HCEC 1CT (cell line): ENCODE measurements at regions not wholly inside any gene's neighbourhood (a gene's known extent, or its start where the extent isn't known, plus 50 kb on each side); places are given as distances from the start of the nearest gene placed in this dataset.
A peak's percentile ranks its signal among the peaks of the same experiment; 100 is the strongest.
"Not testable (repeated sequence)": the region's sequence is repeated elsewhere in the genome, so short reads cannot be mapped to it uniquely, and the experiment has no call there.

Source experiments
- DNase-seq: peaks from one replicate; pipeline ENCODE4 v3.0.0-alpha.2; 2017

DNA sequence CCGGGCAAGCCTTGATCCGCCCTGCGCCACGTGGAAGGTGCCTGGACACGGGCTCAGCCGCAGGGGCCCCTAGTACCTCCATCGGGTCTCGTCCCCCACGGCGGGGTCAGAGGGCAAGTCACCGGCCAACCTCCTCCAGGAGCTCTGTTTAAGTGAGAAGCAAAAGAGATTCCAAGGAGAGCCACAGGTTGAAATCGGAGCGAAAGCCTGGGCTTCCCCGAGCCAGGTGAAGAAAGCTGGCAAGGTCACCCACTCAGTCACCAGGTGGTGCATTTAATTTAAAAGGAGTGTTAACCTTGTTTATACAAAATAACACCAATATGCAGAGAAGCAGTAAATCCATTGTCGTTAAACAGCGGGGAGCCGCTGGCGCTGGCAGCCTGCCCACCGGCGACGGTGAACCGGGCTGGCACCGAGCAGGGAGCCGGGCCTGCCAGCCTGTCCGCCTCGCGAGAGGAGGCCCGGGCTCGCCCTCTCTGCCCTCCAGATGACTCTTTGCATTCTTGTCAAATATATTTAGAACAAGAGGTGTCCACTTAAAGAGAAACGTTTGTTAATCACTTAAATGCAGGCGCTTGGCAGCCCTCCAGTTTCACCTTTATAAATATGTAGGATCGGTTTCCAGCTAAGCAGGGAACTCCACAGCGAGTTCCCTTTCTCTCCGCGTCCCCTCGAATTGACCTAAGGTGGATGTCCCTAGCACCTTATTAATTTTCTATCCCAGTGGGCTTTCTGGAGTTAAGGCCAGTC is 277.3 kb upstream of the NR2F2 start:
- DNase-seq, result no peak

DNA sequence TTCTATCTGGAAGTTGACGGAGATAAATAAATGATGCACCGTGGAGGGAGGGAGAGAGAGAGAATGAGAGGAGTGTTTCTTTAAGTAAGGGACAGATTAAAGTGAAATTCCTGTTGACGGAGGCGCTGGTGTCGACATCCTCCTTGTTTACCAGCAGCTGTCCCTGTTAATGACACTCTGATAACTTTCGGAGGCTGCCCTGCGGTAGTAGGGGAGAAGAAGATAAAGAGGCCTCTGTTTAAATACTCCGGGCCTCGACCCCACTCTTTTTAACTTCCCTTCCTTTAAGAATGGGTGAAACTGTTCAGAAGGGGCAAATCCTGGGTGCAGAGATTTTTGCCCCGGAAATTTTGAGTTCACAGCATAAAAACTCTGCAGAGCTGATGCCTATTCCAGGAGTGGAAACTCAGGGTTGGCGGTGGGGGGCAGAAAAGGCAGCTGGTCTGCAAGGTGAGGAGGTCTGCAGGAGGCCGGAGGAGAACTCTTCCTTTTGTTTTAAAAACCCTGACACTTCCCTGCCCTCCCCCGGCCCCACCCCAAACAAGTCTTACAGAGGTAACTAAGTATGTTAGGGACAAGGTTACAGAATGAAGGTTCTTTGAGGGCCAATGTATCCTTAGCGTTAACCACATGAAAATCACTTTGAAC is 276.6 kb upstream of the NR2F2 start:
- DNase-seq, result no peak

DNA sequence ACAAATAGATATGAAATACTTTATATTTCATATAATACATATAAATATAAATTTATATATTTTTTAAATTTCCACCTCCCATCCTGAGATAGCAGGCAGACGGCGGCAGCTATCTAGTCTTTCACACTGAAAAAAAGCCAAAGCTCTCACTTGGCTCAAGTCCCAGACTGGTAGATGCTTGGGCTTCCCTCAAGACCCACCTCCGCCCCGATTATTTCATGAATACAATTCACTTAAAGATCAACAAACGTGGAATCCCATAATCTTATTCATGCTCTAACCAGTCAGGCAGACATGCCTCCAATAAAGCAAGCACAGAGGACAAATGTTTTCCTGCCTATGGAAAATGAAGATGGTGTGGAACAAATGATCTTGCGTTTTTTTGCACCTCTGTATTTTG is 275.9 kb upstream of the NR2F2 start:
- no peak for DNase-seq

DNA sequence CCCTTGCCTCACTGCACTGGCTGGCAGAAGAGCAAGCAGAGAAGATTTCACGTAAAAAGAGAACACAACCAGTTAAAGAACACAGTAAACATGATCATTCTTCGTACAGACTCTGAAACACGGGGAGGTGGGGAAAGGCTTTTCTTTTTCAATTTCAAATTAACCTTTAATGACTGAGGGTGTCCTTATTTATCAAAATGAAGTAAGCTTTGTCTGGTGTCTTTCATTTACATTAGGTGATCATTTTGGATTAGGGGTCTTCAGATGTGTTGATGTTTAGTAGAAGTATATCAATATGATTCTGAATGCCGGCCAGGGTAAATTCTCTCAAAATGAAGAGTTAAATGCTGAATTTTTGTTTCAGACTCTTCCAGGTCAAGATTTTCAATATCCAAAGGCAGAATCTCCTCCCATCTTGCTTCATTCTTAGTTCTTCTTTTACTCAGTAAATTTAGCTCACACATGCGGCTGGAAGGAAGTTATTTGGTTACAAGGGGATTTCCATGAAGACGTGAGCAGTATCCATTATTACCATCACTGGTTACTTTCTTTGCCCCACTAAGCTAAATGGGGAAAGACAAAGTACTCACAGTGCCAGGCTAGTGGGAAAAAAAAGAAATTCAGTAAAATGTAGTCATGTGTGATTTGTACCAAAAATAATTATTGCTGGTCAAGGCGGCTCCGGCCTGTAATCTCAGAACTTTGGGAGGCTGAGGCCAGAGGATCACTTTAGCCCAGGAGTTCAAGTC is 272.2 kb upstream of the NR2F2 start:
- no peak for DNase-seq

DNA sequence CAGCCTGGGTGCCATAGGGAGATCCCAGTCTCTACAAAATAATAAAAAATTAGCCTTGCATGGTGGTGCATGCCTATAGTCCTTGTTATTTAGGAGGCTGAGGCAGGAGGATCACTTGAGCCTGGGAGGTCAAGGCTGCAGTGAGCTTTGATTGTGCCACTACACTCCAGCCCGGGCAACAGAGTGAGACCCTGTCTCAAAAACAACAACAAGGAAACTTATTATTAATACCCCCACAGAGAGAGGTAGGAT is 271.7 kb upstream of the NR2F2 start:
- DNase-seq, result not testable (repeated sequence)

DNA sequence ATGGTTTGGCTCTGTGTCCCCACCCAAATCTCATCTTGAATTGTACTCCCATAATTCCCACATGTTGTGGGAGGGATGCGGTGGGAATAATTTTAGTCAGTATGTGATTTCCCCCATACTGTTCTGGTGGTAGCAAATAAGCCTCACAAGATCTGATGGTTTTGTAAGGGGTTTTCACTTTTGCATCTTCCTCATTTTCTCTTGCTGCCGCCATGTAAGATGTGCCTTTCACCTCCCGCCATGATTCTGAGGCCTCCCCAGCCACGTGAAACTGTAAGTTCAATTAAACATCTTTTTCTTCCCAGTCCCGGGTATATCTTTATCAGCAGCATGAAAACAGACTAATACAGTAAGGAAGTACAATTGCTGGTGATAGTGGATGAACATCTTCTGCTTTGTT is 269.9 kb upstream of the NR2F2 start:
- DNase-seq, result not testable (repeated sequence)

DNA sequence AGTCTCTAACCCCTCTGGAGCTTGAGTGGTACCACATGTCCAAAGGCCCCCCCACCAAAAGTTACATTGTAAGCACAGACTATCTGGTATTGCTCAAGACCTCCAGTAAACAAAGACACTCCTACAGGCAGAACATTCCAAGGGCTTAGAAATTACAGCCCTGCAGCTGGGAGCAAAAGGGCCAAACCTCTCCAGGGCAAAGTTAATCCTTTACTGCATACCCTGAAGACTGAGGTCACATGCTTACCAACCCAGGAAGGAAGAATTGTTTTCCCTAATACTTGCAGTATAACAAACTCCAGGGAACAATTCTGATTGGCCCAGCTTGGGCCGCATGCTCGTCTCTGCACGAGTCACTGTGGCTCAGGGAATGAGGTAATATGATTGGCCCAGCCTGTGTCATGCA is 266.1 kb upstream of the NR2F2 start:
- peak; percentile 66 for DNase-seq

DNA sequence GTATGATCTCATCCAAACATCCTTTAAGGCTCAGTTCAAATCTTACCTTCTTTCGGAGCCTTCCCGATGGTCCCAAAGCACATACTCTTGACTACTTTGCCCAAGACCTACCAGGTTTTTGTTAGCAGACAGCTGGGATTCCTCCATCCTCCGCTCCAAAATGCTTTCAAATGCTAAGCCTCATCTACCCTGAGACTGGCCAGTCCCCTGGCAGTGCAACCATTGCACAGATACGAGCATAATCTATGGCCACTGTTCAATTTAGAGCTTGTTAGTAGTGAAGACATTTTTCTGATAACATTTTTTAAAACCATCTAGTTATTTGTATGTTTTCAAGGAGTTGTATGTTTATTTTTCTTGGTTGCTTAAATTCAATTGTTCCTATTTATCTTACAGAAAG is 264.4 kb upstream of the NR2F2 start:
- no peak for DNase-seq

DNA sequence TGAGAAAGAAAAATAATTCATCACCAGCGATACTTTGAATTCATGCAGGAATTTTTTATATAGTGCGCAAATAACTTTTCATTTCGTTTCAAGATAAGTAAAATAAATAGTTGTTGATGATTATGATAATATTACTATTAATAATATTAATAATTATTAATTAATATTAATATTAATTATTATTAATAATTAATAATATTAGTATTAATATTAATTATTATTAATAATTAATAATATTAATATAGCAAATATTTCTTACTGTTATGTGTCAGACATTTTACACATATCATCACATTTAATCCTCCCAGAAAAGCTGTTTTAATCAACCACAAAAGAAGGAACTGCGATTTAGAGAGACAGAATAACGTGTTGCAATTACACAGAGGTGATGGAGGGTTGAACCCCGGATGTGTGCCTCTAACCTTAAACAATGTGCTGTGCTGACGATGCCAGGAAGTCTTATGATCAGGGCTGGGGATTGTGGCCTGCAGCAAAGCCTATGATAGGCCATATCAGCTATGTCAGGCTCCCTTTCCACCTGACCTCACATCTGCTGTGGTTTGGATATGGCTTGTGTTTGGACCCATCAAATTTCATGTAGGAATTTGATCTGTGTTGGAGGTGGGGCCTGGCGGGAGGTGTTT is 263.5 kb upstream of the NR2F2 start:
- no peak for DNase-seq

DNA sequence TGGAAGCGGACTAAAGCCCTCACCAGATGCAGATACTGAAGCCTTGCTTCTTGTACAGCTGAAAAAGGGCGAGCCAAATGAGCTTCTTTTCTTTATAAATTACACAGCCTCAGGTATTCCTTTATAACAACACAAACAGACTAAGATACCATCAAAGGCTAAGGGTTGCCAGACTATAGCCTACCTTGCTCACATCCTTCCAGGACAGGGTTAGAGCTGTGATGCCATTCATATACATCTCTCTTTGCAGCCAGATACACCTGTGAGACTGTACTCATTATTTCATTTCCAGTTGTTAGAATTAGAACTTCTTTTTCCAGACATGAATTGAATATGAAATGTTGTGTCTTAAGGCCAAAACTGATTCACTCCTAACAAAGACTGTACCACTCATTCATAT is 262.8 kb upstream of the NR2F2 start:
- no peak for DNase-seq

DNA sequence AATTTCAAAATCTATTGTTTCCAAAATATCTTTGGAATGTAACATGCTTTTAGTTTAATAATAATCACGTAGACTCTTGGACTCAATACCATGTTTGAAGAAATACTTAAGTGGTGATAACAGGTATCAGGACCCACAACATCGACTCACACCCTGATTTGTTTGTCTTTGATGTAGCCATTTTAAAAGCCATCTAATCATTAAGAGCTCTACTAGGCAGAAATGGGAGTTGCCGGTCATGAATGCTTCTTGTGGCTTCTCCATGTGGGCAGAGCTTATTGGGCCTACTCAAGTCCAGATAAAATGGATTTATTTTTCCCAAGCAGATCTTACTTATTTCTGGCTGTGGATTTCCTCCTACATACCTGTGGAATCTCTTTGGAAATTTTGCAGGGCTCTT is 261.6 kb upstream of the NR2F2 start:
- DNase-seq, result no peak

DNA sequence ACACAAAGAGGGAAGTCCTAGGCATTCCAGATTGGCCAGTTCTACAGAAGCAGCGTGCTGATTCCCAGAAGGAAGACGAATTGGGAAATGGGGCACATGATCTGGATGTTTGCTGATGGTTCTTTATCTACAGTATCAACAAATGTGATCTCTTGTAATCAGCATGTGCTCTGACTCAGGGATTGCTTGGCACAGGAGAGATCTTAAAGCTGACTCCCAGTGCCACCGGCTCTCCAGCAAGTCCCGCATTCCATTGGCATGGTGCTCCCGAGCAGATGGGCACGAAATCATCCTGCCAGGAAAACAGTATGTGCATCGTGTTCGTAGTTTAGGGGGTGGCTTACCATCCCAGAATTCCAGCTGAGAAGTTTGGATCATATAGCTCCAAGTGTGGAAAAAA is 259.9 kb upstream of the NR2F2 start:
- no peak for DNase-seq

DNA sequence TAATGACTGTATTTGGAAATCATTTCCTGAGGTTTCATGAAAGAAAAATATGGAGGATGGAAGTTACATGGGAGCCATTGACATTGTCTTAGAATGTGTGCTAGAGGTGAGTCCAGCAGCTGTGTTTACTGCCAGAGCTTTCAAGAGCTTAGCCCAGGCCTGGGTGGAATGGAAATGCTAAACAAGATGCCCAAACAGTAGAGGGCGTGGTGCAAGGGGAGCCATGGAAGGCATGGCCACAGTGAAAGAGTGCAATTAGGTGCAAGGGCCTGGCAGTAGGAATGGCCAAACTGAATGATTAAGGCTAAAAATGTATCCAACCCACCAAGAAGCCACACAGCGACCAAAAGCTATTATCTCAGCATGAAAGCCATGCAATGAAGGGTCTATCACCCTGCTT is 257.7 kb upstream of the NR2F2 start:
- no peak for DNase-seq

DNA sequence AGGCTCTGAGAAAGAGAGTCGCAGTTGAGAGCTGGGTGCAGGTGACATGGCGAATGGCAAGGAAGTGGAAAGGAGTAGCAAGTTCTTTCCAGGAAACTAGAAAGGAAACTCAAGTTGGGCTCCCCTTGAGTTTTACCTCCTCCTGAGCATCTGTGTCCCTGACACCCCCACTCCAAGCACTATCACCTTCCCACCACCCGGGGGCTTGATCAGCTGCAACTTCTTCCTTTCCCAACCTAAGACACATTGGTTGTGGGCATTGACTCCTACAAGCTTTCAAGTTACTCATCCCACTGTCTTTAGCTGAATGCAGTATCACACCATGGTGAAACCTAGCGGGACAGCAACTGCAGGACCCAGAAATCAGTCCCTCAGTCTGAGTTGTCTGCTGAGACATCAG is 256.6 kb upstream of the NR2F2 start:
- DNase-seq, result no peak

DNA sequence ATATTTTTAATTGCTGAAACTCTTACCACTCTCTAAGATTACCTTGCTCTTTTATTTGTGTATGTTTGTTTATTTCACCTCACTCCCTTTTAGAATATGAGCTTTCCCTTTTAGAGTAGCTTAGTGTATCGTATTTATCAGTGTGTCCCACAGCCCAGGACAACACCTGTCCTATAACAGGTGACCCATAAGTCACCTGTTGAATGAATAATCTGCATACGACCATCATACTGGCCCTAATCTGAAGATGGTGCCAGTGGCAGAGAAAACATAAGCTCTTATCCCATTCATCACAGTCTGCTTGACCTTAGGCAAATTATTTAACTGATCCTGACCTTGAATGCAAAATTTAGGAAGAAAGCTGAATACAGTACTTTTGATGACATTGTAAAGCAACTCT is 254.6 kb upstream of the NR2F2 start:
- DNase-seq, result no peak

DNA sequence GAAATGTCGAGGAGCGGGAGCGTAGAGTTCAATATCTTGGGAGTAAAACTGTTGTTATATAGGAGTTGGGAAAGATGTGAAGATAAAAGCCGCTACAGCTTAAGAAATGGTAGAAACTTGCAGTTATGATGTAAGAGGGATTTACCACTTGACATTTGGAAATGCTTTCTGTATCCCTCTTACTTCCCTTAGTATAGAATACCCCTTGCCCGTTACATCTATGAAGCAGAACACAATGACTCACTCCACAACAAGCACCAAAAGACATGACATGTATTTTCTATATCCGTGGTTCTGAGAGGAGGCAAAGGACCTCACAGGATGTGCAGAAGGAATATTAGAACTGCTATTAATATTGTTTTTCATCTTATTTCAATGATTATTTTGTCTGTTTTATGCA is 254.2 kb upstream of the NR2F2 start:
- DNase-seq, result no peak

DNA sequence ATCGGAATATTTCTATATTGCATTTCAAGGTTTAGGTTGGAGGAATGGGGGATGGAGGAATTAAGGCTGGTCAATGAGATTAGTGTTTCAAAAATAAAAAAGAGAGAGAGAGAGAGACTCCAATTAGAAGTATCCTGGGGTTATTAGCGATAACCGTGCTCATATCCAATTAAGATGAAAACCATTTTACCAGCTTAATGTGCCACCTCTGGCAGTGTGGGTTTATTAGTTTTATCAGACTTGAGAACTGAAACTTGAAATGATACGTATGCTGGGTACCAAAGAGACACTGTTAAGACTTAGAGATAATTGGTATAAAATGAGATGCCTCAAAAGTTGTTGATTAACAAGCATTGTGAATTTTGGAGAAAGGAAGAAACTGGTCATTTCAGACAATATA is 251.5 kb upstream of the NR2F2 start:
- no peak for DNase-seq

DNA sequence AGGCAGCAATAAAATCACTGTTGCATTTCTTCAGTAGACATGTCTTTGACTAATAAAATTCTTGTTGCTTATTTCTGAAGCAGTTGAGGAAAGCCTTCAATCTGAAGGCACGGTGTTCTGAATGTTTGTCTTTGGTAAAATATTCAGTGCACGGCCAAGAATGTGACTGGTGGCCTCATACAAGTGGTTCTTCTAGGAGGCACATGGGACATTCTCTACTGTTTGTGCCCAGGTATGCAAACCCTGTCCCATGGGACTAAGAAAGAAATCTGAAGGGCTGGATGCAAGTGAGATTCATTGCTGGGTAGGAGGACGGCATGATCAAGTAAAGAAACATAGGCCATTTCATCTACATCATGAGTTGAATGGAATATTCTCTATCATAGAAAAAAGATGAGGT is 250.6 kb upstream of the NR2F2 start:
- DNase-seq, result no peak

DNA sequence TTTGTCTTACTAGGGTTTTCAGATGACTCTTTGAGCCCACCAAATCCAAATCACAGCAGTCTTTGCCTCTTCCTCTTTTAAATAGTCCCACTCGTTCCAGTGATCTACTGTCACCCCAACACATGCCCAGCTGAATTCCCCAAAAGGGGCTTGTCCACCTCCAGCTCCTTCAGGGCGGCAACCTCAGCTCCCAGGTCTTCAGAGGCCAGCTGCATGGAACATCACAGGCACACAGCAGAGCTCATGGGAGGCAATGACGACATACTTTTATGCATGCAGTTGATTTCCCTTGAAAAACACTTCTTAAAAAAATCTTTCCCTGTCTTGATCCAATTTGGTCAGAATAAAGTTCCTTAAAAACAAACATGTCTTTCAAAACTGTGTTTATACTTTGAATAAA is 244.3 kb upstream of the NR2F2 start:
- DNase-seq, result no peak

DNA sequence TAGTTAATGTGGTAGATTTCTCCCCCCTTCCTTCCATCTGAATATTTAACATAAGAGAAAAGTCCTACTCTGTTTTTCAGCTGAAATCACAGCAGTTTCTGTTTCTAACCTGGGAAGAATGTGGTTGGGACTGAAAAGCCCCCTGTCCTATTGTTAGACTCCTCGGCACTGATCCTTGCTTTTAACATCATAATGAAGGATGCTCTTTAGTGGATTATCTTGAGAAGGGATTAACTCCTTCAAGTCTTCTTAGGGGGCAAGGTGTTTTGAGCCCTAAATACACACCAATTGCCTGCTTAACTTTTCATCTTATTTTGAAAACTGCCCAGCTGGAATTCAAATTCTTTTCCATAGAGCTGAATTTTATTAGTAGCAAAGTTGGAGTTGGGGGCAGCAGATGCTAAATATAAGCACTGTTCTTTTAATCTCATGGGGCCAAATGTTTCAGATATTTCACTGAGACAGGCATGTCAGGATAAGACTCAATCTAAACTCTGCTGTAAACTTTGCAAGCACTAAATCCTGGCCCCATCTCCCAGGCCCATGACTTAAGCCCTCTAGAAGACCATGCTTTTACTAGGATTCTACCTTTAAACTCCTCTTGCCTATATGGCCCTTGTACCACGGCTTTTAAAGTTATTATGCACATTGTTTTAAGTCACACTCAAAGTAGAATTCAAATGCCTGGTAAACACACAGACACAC is 243.2 kb upstream of the NR2F2 start:
- no peak for DNase-seq

DNA sequence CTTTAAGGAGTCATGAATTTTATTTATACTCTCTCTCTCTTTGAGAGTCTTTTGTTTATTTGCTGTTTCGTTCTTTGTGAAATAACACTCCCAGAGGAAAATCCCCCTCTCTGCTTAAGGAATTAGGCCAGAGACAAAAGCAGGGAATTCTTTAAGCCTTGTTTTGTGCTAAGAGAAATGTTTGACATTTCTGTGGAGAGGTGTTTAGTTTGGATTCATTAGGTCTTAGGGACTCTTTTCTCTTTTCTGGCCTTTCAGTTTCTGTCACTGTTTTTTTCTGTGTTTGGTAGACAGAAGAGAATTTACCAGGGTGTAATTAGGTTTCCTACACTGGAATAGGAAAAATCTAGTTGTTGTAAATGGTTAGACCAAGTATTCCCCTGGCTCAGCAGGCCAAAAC is 241.8 kb upstream of the NR2F2 start:
- no peak for DNase-seq

DNA sequence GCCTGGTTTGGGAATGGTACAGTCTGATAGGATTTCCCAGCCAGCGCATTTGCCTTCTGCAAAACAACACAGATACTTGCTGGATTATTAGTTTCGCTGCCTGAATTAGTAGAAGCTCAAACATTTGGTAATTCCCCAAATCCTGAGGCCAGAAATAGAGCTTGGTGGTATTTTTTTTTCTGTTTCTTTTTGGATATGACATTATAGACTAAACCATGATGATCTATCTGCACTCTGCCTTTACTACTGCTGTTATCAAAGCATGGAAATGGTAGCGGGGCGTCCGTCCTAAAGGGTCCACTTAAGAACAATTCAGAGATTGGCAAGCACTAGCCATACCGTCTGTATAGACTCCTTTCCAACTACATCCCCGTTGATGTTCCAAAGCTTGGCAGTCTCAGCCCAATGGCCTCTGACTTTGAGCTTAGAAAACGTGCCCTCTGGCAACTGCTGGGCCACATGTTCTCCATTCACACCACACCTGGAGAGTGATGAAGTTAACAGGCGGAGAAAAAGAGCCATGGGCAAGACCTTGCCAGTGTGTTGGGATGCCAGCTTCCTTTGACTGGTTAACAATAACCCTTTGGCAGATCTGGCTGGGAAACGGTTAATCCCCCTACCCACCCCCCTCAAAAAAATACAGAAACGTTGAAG is 241.0 kb upstream of the NR2F2 start:
- DNase-seq, result no peak

DNA sequence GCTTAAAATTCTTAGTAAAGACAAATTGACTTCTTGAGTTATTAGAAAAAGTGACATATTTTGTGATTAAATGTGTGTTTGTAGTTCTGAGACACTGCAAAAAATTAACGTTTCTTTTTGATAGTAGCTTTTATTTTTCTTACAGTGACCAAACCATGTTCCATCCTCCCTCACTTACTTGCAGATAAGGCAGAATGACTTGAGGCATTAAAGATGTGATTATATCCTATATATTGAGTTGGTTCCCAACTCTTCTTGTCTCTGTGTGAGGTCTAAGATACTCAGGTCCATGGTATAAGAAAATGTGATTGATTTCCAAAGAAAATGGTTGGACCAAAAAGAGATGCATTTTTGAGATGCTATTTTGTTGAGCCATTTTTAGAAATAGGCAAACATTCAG is 238.3 kb upstream of the NR2F2 start:
- no peak for DNase-seq
